ENCODE measurements at regions not wholly inside any gene's neighbourhood (a gene's known extent, or its start where the extent isn't known, plus 50 kb on each side); places are given as distances from the start of the nearest gene placed in this dataset.

DNA sequence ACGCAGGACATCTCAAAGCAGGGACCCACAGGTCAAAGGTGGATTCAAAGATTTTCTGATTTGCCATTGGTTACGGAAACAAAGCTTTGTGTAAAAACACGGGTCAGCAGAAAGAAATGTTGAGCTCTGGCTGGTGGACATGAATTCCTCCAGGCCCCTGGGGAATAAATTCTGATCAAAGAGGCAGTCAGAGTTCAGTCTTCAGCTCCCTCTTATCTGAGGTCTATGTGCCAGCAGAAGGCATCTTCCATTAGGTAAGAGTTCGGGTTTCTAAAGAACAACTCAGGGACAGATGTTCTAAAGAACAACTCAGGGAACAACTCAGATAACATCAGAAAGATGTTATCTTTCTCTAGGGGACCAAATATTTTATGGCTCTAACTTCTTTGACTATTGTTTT is 64.9 kb upstream of the PALS2 start:
- ATAC-seq = no peak
- TF ChIP-seq ARNTL (CRISPR knock-in tag; IDR thresholded peaks at IDR 0.05; ENCODE audit: borderline replicate concordance, low read depth) (no peak), SNAI2 (CRISPR knock-in tag; IDR thresholded peaks at IDR 0.05) (no peak), TOX (CRISPR knock-in tag; IDR thresholded peaks at IDR 0.05; ENCODE audit: borderline replicate concordance) (no peak), ESRRG (CRISPR knock-in tag; IDR thresholded peaks at IDR 0.05) (no peak), TCF4 (CRISPR knock-in tag; IDR thresholded peaks at IDR 0.05; ENCODE audit: borderline replicate concordance) (no peak)
- TF ChIP-seq, protein P1, sequence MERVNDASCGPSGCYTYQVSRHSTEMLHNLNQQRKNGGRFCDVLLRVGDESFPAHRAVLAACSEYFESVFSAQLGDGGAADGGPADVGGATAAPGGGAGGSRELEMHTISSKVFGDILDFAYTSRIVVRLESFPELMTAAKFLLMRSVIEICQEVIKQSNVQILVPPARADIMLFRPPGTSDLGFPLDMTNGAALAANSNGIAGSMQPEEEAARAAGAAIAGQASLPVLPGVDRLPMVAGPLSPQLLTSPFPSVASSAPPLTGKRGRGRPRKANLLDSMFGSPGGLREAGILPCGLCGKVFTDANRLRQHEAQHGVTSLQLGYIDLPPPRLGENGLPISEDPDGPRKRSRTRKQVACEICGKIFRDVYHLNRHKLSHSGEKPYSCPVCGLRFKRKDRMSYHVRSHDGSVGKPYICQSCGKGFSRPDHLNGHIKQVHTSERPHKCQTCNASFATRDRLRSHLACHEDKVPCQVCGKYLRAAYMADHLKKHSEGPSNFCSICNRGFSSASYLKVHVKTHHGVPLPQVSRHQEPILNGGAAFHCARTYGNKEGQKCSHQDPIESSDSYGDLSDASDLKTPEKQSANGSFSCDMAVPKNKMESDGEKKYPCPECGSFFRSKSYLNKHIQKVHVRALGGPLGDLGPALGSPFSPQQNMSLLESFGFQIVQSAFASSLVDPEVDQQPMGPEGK (CRISPR knock-in tag; IDR thresholded peaks at IDR 0.05; ENCODE audit: borderline replicate concordance) = no peak

DNA sequence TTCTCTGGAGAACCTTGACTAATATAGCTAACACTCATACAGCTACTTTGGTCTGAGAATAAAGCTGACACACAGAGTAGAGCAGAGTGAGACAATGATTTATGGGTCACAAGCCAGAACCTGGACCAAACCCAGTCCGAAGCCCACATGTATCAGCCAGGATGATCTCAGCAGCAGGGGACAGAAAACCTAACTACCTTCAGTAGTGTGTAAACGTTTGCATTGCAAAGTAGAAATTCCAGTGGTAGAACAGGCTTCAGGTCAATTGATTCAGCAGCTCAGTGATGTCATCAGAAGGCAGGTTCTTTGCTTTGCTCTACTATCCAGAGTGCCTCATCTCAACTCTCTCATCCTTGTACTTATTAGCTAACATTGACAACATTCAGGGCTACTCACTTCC is 62.5 kb upstream of the PALS2 start:
- no peak for ATAC-seq
- TF ChIP-seq ZFP3 (CRISPR knock-in tag; IDR thresholded peaks at IDR 0.05) (no peak), PPARA (CRISPR knock-in tag; IDR thresholded peaks at IDR 0.05; ENCODE audit: borderline replicate concordance) (no peak), ZC3H10 (CRISPR knock-in tag; IDR thresholded peaks at IDR 0.05) (no peak), ZNF565 (CRISPR knock-in tag; conservative IDR thresholded peaks at IDR 0.05; ENCODE audit: low read depth) (no peak), GLIS3 (CRISPR knock-in tag; IDR thresholded peaks at IDR 0.05) (no peak), SNAI2 (CRISPR knock-in tag; IDR thresholded peaks at IDR 0.05) (no peak)
- TF ChIP-seq, protein P2, sequence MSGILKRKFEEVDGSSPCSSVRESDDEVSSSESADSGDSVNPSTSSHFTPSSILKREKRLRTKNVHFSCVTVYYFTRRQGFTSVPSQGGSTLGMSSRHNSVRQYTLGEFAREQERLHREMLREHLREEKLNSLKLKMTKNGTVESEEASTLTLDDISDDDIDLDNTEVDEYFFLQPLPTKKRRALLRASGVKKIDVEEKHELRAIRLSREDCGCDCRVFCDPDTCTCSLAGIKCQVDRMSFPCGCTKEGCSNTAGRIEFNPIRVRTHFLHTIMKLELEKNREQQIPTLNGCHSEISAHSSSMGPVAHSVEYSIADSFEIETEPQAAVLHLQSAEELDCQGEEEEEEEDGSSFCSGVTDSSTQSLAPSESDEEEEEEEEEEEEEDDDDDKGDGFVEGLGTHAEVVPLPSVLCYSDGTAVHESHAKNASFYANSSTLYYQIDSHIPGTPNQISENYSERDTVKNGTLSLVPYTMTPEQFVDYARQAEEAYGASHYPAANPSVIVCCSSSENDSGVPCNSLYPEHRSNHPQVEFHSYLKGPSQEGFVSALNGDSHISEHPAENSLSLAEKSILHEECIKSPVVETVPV (CRISPR knock-in tag; IDR thresholded peaks at IDR 0.05) = no peak
- TF ChIP-seq, protein P3, sequence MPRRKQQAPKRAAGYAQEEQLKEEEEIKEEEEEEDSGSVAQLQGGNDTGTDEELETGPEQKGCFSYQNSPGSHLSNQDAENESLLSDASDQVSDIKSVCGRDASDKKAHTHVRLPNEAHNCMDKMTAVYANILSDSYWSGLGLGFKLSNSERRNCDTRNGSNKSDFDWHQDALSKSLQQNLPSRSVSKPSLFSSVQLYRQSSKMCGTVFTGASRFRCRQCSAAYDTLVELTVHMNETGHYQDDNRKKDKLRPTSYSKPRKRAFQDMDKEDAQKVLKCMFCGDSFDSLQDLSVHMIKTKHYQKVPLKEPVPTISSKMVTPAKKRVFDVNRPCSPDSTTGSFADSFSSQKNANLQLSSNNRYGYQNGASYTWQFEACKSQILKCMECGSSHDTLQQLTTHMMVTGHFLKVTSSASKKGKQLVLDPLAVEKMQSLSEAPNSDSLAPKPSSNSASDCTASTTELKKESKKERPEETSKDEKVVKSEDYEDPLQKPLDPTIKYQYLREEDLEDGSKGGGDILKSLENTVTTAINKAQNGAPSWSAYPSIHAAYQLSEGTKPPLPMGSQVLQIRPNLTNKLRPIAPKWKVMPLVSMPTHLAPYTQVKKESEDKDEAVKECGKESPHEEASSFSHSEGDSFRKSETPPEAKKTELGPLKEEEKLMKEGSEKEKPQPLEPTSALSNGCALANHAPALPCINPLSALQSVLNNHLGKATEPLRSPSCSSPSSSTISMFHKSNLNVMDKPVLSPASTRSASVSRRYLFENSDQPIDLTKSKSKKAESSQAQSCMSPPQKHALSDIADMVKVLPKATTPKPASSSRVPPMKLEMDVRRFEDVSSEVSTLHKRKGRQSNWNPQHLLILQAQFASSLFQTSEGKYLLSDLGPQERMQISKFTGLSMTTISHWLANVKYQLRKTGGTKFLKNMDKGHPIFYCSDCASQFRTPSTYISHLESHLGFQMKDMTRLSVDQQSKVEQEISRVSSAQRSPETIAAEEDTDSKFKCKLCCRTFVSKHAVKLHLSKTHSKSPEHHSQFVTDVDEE (CRISPR knock-in tag; IDR thresholded peaks at IDR 0.05) = no peak

DNA sequence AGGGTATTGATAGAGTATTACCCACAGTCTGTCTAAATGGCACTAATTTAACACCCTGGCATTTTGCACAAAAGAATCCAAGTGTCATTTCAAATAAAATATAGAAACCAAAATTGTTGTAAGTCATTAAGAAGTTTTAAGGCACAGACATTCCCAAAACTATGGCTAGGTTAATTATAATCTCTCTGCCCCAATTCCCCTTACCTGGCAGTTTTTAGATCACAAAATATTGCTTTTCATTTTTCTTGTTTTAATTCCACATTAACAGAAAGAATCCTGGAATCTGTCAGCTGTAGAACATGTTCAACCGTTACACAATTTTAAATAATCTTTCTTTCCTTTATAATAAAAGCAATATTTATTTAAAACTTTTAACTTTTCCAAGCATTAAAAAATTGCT is 56.1 kb upstream of the PALS2 start:
- ATAC-seq = no peak
- TF ChIP-seq, protein P4, sequence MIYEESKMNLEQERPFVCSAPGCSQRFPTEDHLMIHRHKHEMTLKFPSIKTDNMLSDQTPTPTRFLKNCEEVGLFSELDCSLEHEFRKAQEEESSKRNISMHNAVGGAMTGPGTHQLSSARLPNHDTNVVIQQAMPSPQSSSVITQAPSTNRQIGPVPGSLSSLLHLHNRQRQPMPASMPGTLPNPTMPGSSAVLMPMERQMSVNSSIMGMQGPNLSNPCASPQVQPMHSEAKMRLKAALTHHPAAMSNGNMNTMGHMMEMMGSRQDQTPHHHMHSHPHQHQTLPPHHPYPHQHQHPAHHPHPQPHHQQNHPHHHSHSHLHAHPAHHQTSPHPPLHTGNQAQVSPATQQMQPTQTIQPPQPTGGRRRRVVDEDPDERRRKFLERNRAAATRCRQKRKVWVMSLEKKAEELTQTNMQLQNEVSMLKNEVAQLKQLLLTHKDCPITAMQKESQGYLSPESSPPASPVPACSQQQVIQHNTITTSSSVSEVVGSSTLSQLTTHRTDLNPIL (CRISPR knock-in tag; IDR thresholded peaks at IDR 0.05; ENCODE audit: low read depth) = no peak
- TF ChIP-seq TCF4 (CRISPR knock-in tag; IDR thresholded peaks at IDR 0.05; ENCODE audit: borderline replicate concordance) (no peak), ZNF8 (CRISPR knock-in tag; IDR thresholded peaks at IDR 0.05) (no peak), ZFP3 (CRISPR knock-in tag; IDR thresholded peaks at IDR 0.05) (no peak), GLIS3 (CRISPR knock-in tag; IDR thresholded peaks at IDR 0.05) (no peak)

DNA sequence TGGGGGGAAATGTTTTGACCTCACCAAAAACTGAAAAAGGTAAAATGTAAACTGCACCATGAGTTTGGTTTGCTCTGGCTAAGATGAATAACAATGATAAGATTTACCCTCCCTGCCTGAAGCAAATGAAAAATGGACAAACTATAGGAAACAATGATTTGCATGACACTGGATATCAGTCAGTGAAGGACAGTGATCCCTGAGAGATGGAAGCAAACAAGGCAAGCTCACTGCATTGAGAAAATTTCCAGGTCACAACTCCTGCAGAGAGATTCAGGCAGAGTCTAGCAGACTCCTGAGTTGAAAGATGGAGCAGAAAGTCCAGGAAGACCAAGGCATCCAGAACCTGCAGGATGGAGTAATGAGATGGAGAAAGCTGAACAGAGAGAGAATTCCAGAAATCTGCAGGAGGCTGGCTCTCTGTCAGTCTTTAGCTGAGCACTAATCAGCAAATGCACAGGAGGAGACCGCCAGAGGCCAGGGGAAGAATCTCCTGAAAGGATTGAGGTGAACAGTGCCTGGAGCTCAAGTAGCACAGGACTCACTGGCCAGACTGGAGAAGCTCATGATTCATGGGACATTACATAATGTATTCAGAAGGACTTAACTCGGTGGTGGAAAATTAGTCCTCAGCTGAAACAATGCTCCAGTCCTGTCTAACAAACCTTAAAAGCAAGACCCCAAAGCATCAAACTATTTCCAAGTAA is 51.2 kb upstream of the PALS2 start:
- ATAC-seq = no peak
- TF ChIP-seq ARNTL (CRISPR knock-in tag; IDR thresholded peaks at IDR 0.05; ENCODE audit: borderline replicate concordance, low read depth) = no peak
- no peak for TF ChIP-seq ESRRG (CRISPR knock-in tag; IDR thresholded peaks at IDR 0.05)
- TF ChIP-seq, protein P3 (CRISPR knock-in tag; IDR thresholded peaks at IDR 0.05) = no peak
- no peak for TF ChIP-seq GLIS3 (CRISPR knock-in tag; IDR thresholded peaks at IDR 0.05)
- no peak for TF ChIP-seq ZNF70 (CRISPR knock-in tag; IDR thresholded peaks at IDR 0.05)
- no peak for TF ChIP-seq ZC3H10 (CRISPR knock-in tag; IDR thresholded peaks at IDR 0.05)
- no peak for TF ChIP-seq PPARA (CRISPR knock-in tag; IDR thresholded peaks at IDR 0.05; ENCODE audit: borderline replicate concordance)
- no peak for TF ChIP-seq ISL1 (CRISPR knock-in tag; IDR thresholded peaks at IDR 0.05)
- TF ChIP-seq, protein P4 (CRISPR knock-in tag; IDR thresholded peaks at IDR 0.05; ENCODE audit: low read depth) = no peak
- TF ChIP-seq ZFP3 (CRISPR knock-in tag; IDR thresholded peaks at IDR 0.05) = no peak
- TF ChIP-seq BACH2 (CRISPR knock-in tag; IDR thresholded peaks at IDR 0.05; ENCODE audit: borderline replicate concordance) = no peak
- no peak for TF ChIP-seq ZNF565 (CRISPR knock-in tag; conservative IDR thresholded peaks at IDR 0.05; ENCODE audit: low read depth)
- TF ChIP-seq, protein P1 (CRISPR knock-in tag; IDR thresholded peaks at IDR 0.05; ENCODE audit: borderline replicate concordance) = no peak
- no peak for TF ChIP-seq TCF4 (CRISPR knock-in tag; IDR thresholded peaks at IDR 0.05; ENCODE audit: borderline replicate concordance)
- no peak for TF ChIP-seq CSDC2 (CRISPR knock-in tag; IDR thresholded peaks at IDR 0.05)
